ENCODE measurements at regions not wholly inside any gene's neighbourhood (a gene's known extent, or its start where the extent isn't known, plus 50 kb on each side); places are given as distances from the start of the nearest gene placed in this dataset.

GRCh38 chr12:98013560-98013959, 501.8 kb upstream of the TMPO start:
- Histone ChIP-seq H3K4me2 (ENCODE audit: control insufficient read depth, extremely low read depth, insufficient read depth, low read depth, low read length) (no peak overlapping the region), H3K27me3 (ENCODE audit: control insufficient read depth, extremely low read depth, insufficient read depth, low read length) (no peaks in the 10 kb centered on the region), H2AFZ (ENCODE audit: control insufficient read depth, low read length) (no peak overlapping the region), H3K4me3 (ENCODE audit: control insufficient read depth in 2 of 3, extremely low read depth in 1 of 3, insufficient read depth in 2 of 3, low read depth in 1 of 3, low read length in 3 of 3) (no peak overlapping the region), H3K4me1 (ENCODE audit: control insufficient read depth, extremely low read depth, insufficient read depth, low read length) (no peaks in the 10 kb centered on the region), H3K36me3 (ENCODE audit: control insufficient read depth in 2 of 2, extremely low read depth in 1 of 2, insufficient read depth in 2 of 2, low read length in 2 of 2) (no peaks in the 10 kb centered on the region), H3K9me1 (ENCODE audit: control insufficient read depth, extremely low read depth, insufficient read depth, low read length) (no peaks in the 10 kb centered on the region), H3K27ac (ENCODE audit: control insufficient read depth, insufficient read depth, low read length) (no peak overlapping the region), H3K9me3 (ENCODE audit: control insufficient read depth, low read depth, low read length) (no peaks in the 10 kb centered on the region), H3K79me2 (ENCODE audit: control insufficient read depth, insufficient read depth, low read length) (no peaks in the 10 kb centered on the region), H4K20me1 (ENCODE audit: control insufficient read depth, extremely low read depth, insufficient read depth, low read length) (no peaks in the 10 kb centered on the region), H3K9ac (ENCODE audit: control insufficient read depth, extremely low read depth, insufficient read depth, low read length) (no peak overlapping the region)
- dilution Hi-C loops (cut with MboI; ENCODE audit: extremely low pct_ligation_motif_present, low sequenced_read_pairs), result no loop called here
- FAIRE-seq, result no peak
- no peak for DNase-seq (ENCODE audit: low read depth, low spot score)
- TF ChIP-seq CTCF (optimal IDR thresholded peaks at IDR 0.05 in 1 of 3, IDR thresholded peaks at IDR 0.05 in 1 of 3, conservative IDR thresholded peaks at IDR 0.05 in 1 of 3; ENCODE audit: extremely low read depth in 1 of 3, insufficient read depth in 2 of 3, low read length in 3 of 3) (no peak), EZH2 (IDR thresholded peaks at IDR 0.05; ENCODE audit: low read length) (no peak)

DNA sequence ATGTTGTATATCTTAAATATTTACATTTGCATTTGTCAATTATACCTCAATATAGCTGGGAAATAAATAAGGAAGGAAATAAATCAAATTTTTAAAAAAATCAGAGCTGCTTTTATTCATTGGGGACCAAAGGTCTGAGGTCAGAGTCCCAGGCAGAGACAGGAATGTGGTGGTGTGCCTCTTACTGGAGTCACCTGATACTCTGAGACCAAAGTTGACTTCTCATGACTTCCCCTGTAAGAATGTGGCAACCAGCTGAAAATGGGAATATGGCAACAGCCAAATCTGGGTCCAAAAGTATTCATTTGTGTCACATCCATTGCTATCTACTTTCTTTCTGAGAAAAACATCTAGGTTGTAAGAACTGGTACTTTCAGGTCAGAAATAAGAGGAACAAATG, 496.6 kb upstream of the TMPO start:
- H3K79me2 ChIP-seq (ENCODE audit: control insufficient read depth, insufficient read depth, low read length), result no peaks in the 10 kb centered on the region
- DNase-seq (ENCODE audit: low read depth, low spot score) (no peak), FAIRE-seq (no peak)
- dilution Hi-C loops (cut with MboI; ENCODE audit: extremely low pct_ligation_motif_present, low sequenced_read_pairs), result no loop called here
- H3K4me2 ChIP-seq (ENCODE audit: control insufficient read depth, extremely low read depth, insufficient read depth, low read depth, low read length), result no peak overlapping the region
- no peak overlapping the region for H2AFZ ChIP-seq (ENCODE audit: control insufficient read depth, low read length)
- no peak for TF ChIP-seq EZH2 (IDR thresholded peaks at IDR 0.05; ENCODE audit: low read length)
- no peak for TF ChIP-seq CTCF (optimal IDR thresholded peaks at IDR 0.05 in 1 of 3, IDR thresholded peaks at IDR 0.05 in 1 of 3, conservative IDR thresholded peaks at IDR 0.05 in 1 of 3; ENCODE audit: extremely low read depth in 1 of 3, insufficient read depth in 2 of 3, low read length in 3 of 3)
- no peak overlapping the region for H3K9ac ChIP-seq (ENCODE audit: control insufficient read depth, extremely low read depth, insufficient read depth, low read length)
- H3K36me3 ChIP-seq (ENCODE audit: control insufficient read depth in 2 of 2, extremely low read depth in 1 of 2, insufficient read depth in 2 of 2, low read length in 2 of 2), result no peaks in the 10 kb centered on the region
- no peak overlapping the region for H3K4me3 ChIP-seq (ENCODE audit: control insufficient read depth in 2 of 3, extremely low read depth in 1 of 3, insufficient read depth in 2 of 3, low read depth in 1 of 3, low read length in 3 of 3)
- H4K20me1 ChIP-seq (ENCODE audit: control insufficient read depth, extremely low read depth, insufficient read depth, low read length), result no peaks in the 10 kb centered on the region
- no peak overlapping the region for H3K27ac ChIP-seq (ENCODE audit: control insufficient read depth, insufficient read depth, low read length)
- no peaks in the 10 kb centered on the region for H3K9me3 ChIP-seq (ENCODE audit: control insufficient read depth, low read depth, low read length)
- no peaks in the 10 kb centered on the region for H3K9me1 ChIP-seq (ENCODE audit: control insufficient read depth, extremely low read depth, insufficient read depth, low read length)
- H3K27me3 ChIP-seq (ENCODE audit: control insufficient read depth, extremely low read depth, insufficient read depth, low read length), result no peaks in the 10 kb centered on the region
- no peaks in the 10 kb centered on the region for H3K4me1 ChIP-seq (ENCODE audit: control insufficient read depth, extremely low read depth, insufficient read depth, low read length)

All from keratinocyte (primary cell).